Umbilical cord (tissue), 1 donor: ENCODE measurements at regions not wholly inside any gene's neighbourhood (a gene's known extent, or its start where the extent isn't known, plus 50 kb on each side); places are given as distances from the start of the nearest gene placed in this dataset.
"Not testable (repeated sequence)": the region's sequence is repeated elsewhere in the genome, so short reads cannot be mapped to it uniquely, and the experiment has no call there.

Experiments
- DNase-seq: peaks from one replicate; pipeline ENCODE4 v3.0.0-alpha.2; 2015; ENCODE audit warnings: low spot score

GRCh38 chr10:70987396-70988130 lies 99.2 kb upstream of the PCBD1 start:
- no peak for DNase-seq

DNA sequence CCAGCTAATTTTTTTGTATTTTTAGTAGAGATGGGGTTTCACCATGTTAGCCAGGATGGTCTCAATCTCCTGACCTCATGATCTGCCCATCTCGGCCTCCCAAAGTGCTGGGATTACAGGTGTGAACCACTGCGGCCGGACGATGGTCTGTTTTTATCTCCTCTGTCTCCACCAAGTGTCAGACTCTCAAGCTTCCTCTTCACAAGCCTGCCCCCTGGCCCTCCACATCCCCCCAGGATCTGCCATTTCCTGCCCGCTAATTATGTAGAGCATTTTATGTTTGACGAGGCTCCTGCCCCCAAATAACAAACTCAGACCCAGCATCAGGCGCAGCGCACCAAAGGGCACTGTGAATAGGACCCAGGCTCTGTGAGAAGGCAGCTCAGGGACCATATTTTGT lies 101.8 kb upstream of the PCBD1 start:
- not testable (repeated sequence) for DNase-seq

GRCh38 chr10:70990681-70991080 lies 102.3 kb upstream of the PCBD1 start:
- DNase-seq, result no peak

GRCh38 chr10:70991140-70992124 lies 103.1 kb upstream of the PCBD1 start:
- no peak for DNase-seq

DNA sequence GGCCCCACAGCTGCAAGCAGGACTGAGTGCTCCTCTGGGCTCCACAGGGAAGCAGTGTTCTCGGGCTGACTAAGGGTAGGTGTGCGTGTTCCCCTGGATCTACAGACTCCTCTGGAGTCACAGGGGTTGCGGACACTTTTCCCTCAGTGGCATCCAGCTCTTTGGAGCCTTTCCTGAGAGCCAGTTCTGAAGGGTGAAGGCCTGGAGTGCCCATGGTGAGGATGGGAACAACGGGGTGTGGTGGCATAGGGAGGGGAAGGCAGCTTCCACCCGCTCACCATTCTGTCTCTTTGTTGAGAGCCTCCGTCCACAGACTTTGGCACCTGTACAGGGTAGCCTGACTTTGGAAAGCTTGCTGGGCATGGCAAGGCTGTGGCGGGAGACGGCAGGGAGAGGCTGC lies 104.1 kb upstream of the PCBD1 start:
- DNase-seq, result no peak

DNA sequence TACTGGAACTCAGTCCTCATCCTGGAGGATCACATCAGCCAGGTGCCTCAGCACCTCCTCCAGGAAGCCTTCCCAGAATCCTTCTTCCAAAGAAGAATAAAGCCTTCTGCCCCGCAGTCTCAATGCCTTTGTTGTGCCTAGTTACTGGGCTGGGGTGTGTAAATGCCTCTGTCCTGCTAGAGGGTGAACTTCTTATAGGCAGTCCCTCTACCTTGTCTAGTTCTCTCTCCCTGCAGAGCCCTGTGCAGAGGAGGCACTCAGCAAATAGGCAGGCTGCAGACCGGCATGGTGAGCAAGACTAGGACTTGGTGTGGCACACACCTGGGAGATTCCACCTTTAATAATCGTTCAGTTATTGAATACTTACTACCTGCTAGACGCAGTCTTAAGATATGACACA lies 104.7 kb upstream of the PCBD1 start:
- DNase-seq, result no peak

GRCh38 chr10:70996549-70996948 lies 108.2 kb upstream of the PCBD1 start:
- no peak for DNase-seq

DNA sequence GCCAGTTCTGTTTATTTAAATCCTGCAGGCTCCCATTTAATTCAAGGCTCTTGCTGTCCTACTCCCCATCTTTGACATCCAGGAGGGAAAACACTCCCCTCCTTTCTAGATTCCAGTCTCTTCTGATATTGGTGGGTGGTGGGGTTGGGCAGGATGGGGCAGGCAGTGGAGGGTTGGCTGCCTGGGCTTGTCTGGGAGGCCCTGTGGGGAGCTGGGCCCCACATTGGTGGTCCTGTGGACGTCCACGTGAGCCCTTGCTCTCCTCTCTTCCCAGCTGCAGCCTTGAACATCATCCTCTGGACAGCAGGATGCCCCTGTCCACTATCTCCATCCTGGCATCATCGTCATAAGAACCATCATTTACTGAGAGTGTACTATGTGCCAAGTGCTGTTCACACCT lies 108.9 kb upstream of the PCBD1 start:
- no peak for DNase-seq

GRCh38 chr10:70998086-70998485 lies 109.7 kb upstream of the PCBD1 start:
- no peak for DNase-seq

- DNase-seq, result no peak
Measured at GRCh38 chr10:71001470-71001869, 113.1 kb upstream of the PCBD1 start.

GRCh38 chr10:71004176-71005075 lies 116.1 kb upstream of the PCBD1 start:
- DNase-seq, result no peak

- no peak for DNase-seq
Measured at GRCh38 chr10:71005337-71006305, 117.3 kb upstream of the PCBD1 start.

GRCh38 chr10:71006506-71006905 lies 118.1 kb upstream of the PCBD1 start:
- no peak for DNase-seq

DNA sequence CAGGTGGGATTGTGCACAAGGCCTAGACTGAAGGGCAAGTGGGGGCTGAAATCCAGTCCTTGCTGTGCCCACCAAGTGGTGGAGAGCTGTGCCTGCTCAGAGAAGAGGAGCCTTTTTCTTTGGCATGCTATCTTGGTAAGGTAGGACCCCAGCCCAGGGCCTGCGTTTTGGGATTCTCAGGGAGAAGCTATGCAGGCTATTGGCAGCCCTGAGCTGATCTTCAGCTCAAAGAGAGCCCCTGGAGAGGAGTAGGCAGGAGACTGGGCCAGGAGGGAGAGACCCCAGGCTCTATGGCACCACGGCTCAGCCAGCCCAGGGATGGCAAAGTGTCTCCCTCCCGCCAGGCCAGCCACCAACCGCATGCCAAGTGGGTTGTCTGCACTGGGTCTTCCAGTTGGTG lies 119.2 kb upstream of the PCBD1 start:
- DNase-seq, result no peak

GRCh38 chr10:71008150-71008549 lies 119.8 kb upstream of the PCBD1 start:
- no peak for DNase-seq

DNA sequence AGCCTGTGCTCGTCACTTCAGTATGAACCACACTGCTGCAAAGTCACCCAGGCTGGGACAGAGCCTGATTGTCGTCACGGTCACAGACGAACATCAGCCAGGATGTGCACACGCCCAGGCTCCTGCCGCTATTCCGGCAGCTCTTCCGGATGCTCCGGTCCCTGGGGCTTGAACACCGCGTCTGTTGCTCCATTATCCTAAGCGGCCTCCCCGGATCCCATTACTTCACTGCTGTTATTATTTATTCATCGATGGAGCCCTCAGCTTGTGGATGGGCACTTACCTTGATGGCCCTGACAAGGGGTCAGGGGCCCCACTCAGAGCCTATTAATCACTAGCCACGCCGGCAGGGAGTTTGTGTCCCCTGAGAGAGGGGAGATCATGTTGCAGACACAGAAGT lies 120.8 kb upstream of the PCBD1 start:
- no peak for DNase-seq

DNA sequence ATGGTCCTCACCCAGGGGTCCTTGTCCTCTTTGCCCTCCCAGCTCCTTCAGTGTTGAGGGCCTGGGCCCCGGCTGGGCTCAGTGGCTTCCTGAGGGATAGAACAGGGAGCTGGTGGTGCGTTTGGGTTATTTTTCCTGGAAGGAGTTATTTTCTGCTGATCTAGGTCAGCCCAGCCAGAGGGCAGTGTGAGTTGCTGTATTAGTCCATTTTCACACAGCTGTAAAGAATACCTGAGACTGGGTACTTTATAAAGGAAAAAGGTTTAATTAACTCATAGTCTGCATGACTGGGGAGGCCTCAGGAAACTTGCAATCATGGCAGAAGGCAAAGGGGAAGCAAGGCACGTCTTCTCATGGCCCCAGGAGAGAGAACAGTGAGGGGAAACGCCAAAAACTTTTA lies 122.4 kb upstream of the PCBD1 start:
- DNase-seq, result no peak

DNA sequence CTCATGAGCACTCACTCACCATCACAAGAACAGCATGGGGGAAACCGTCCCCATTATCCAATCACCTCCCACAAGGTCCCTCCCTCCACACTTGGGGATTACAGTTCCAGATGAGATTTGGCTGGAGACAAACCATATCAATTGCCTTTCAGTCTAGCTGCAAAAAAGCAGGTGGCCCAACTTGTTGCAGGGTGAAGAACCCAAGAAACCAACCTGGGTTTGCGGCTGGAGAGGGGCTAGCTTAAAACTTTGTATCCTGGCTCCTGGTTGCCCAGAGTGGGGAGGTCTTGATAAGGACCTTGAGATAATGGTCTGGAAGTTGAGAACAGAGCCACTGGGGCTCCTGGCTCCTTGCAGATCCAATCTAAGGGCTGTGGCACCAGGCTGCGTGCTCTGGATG lies 122.8 kb upstream of the PCBD1 start:
- no peak for DNase-seq

- DNase-seq, result no peak
Measured at GRCh38 chr10:71014021-71014805, 125.8 kb upstream of the PCBD1 start.

DNA sequence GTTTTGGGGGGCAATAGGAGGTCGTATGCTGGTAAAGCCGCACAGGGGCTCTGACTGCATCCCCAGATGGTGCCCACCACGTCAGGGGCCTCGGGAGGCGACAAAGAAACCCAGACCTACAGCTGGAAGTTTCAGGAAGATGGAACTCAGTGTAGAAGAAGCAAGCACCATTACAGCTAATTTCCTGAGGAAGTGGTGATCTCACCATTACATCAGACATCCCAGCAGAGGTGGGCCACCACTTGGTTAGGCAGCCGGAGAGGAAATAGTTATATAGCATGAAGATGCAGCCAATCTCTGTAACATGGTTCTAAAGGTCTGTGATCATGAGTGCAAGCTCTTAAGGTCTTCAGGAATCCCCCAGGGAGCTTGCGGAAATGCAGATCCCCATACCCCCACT lies 127.3 kb upstream of the PCBD1 start:
- DNase-seq, result no peak
